Large intestine (tissue), 3 donors: ENCODE measurements at regions not wholly inside any gene's neighbourhood (a gene's known extent, or its start where the extent isn't known, plus 50 kb on each side); places are given as distances from the start of the nearest gene placed in this dataset.

Experiments
- DNase-seq, 2 donors: peaks; one replicate each; pipeline versions ENCODE4 v3.0.0 to v3.0.0-alpha.2; 2013
- H3K27ac ChIP-seq: one replicate; pipeline ENCODE4 v1.5.1; 2013; ENCODE audit warnings: low read length
- H3K27me3 ChIP-seq: 2 replicates; pipeline ENCODE4 v1.6.1; 2013; ENCODE audit warnings: low read length; ENCODE audit not compliant: control insufficient read depth, insufficient read depth
- H3K36me3 ChIP-seq: 2 replicates; pipeline ENCODE4 v1.6.1; 2013; ENCODE audit warnings: low read length; ENCODE audit not compliant: control insufficient read depth, insufficient read depth
- H3K4me1 ChIP-seq: one replicate; pipeline ENCODE4 v1.6.1; 2013; ENCODE audit warnings: low read length; ENCODE audit not compliant: control insufficient read depth, insufficient read depth
- H3K4me3 ChIP-seq: one replicate; pipeline ENCODE4 v1.5.1; 2013; ENCODE audit warnings: low read length
- H3K9me3 ChIP-seq: one replicate; pipeline ENCODE4 v1.6.1; 2013; ENCODE audit warnings: mild to moderate bottlenecking, low read depth, low read length, moderate library complexity; ENCODE audit not compliant: control insufficient read depth
- WGBS: methylation state at CpG from one replicate; pipeline ENCODE4 v1.1.5; 2013; ENCODE audit warnings: low lambda C conversion rate; ENCODE audit not compliant: insufficient coverage; 5-methylcytosine and 5-hydroxymethylcytosine counted together

- H3K27me3 ChIP-seq = no peaks in the 10 kb centered on the region
- no peak for DNase-seq
- H3K4me3 ChIP-seq = no peak overlapping the region
- H3K27ac ChIP-seq = no peak overlapping the region
- H3K9me3 ChIP-seq = no peaks in the 10 kb centered on the region
- no peaks in the 10 kb centered on the region for H3K36me3 ChIP-seq
- no peaks in the 10 kb centered on the region for H3K4me1 ChIP-seq
- 100% methylated on average over 1 of the region's 2 CpGs for WGBS
Observed at GRCh38 chr20:6618051-6618450, 149.4 kb upstream of the BMP2 start.

- no CpG with 5 or more reads among the region's 1 CpG for WGBS
- H3K27ac ChIP-seq = no peak overlapping the region
- H3K9me3 ChIP-seq = no peaks in the 10 kb centered on the region
- no peaks in the 10 kb centered on the region for H3K36me3 ChIP-seq
- H3K27me3 ChIP-seq = no peaks in the 10 kb centered on the region
- H3K4me3 ChIP-seq = no peak overlapping the region
- DNase-seq = no peak
- no peaks in the 10 kb centered on the region for H3K4me1 ChIP-seq
Observed at GRCh38 chr20:6616421-6616820, 151.1 kb upstream of the BMP2 start.

GRCh38 chr20:6614836-6615235, 152.7 kb upstream of the BMP2 start:
- no CpG with 5 or more reads among the region's 1 CpG for WGBS
- no peaks in the 10 kb centered on the region for H3K27me3 ChIP-seq

GRCh38 chr20:6613280-6613861, 154.1 kb upstream of the BMP2 start:
- no peaks in the 10 kb centered on the region for H3K9me3 ChIP-seq
- WGBS = 86% methylated on average over 1 of the region's 8 CpGs
- no peaks in the 10 kb centered on the region for H3K36me3 ChIP-seq
- no peak overlapping the region for H3K27ac ChIP-seq
- no peak overlapping the region for H3K4me3 ChIP-seq
- H3K27me3 ChIP-seq = no peaks in the 10 kb centered on the region
- no peaks in the 10 kb centered on the region for H3K4me1 ChIP-seq
- no peak for DNase-seq

More at GRCh38 chr20:6614836-6615235, 152.7 kb upstream of the BMP2 start:
- no peaks in the 10 kb centered on the region for H3K9me3 ChIP-seq
- no peak for DNase-seq
- no peak overlapping the region for H3K27ac ChIP-seq
- H3K4me3 ChIP-seq = no peak overlapping the region
- no peaks in the 10 kb centered on the region for H3K4me1 ChIP-seq
- H3K36me3 ChIP-seq = no peaks in the 10 kb centered on the region

GRCh38 chr20:6612606-6612923, 154.9 kb upstream of the BMP2 start:
- no CpG with 5 or more reads among the region's 1 CpG for WGBS
- Histone ChIP-seq H3K27ac (no peak overlapping the region), H3K36me3 (no peaks in the 10 kb centered on the region), H3K4me3 (no peak overlapping the region), H3K27me3 (no peaks in the 10 kb centered on the region), H3K9me3 (no peaks in the 10 kb centered on the region), H3K4me1 (no peaks in the 10 kb centered on the region)
- no peak for DNase-seq

- WGBS = 100% methylated on average over 1 of the region's 2 CpGs
- H3K27ac ChIP-seq = no peak overlapping the region
- no peaks in the 10 kb centered on the region for H3K9me3 ChIP-seq
- no peak for DNase-seq
- H3K4me3 ChIP-seq = no peak overlapping the region
- no peaks in the 10 kb centered on the region for H3K36me3 ChIP-seq
- H3K4me1 ChIP-seq = no peaks in the 10 kb centered on the region
- H3K27me3 ChIP-seq = no peaks in the 10 kb centered on the region
Observed at GRCh38 chr20:6611911-6612605, 155.4 kb upstream of the BMP2 start.

GRCh38 chr20:6606651-6607050, 160.8 kb upstream of the BMP2 start:
- Histone ChIP-seq H3K4me3 (no peak overlapping the region), H3K9me3 (no peaks in the 10 kb centered on the region), H3K36me3 (no peaks in the 10 kb centered on the region), H3K4me1 (no peaks in the 10 kb centered on the region), H3K27ac (no peak overlapping the region), H3K27me3 (peaks cover 2% of the 10 kb centered on the region)
- no CpG with 5 or more reads among the region's 3 CpGs for WGBS
- no peak for DNase-seq

GRCh38 chr20:6605055-6605935, 162.2 kb upstream of the BMP2 start:
- H3K27ac ChIP-seq = no peak overlapping the region
- H3K4me3 ChIP-seq = no peak overlapping the region
- no peaks in the 10 kb centered on the region for H3K9me3 ChIP-seq
- 62% methylated on average over 1 of the region's 4 CpGs for WGBS
- no peaks in the 10 kb centered on the region for H3K4me1 ChIP-seq
- DNase-seq = no peak
- H3K36me3 ChIP-seq = no peaks in the 10 kb centered on the region
- H3K27me3 ChIP-seq = peaks cover 2% of the 10 kb centered on the region

GRCh38 chr20:6604179-6604578, 163.3 kb upstream of the BMP2 start:
- Histone ChIP-seq H3K4me3 (no peak overlapping the region), H3K36me3 (no peaks in the 10 kb centered on the region), H3K27ac (no peak overlapping the region), H3K4me1 (no peaks in the 10 kb centered on the region), H3K9me3 (no peaks in the 10 kb centered on the region), H3K27me3 (peaks cover 2% of the 10 kb centered on the region)
- DNase-seq = no peak
- WGBS = no CpG with 5 or more reads among the region's 3 CpGs

- DNase-seq = no peak
- Histone ChIP-seq H3K27me3 (peaks cover 2% of the 10 kb centered on the region), H3K4me1 (no peaks in the 10 kb centered on the region), H3K4me3 (no peak overlapping the region), H3K27ac (no peak overlapping the region), H3K9me3 (no peaks in the 10 kb centered on the region), H3K36me3 (no peaks in the 10 kb centered on the region)
- WGBS = no CpG with 5 or more reads among the region's 5 CpGs
Observed at GRCh38 chr20:6599876-6600735, 167.4 kb upstream of the BMP2 start.
